GM19328 (cell line): ENCODE measurements at regions not wholly inside any gene's neighbourhood (a gene's known extent, or its start where the extent isn't known, plus 50 kb on each side); places are given as distances from the start of the nearest gene placed in this dataset.
"Not testable (repeated sequence)": the region's sequence is repeated elsewhere in the genome, so short reads cannot be mapped to it uniquely, and the experiment has no call there.

Experiments
- ATAC-seq: cut with Tn5 transposase; IDR thresholded peaks from one replicate; pipeline ENCODE4 v1.9.1; 2021; ENCODE audit warnings: mild to moderate bottlenecking, moderate library complexity; ENCODE audit not compliant: unreplicated experiment

- not testable (repeated sequence) for ATAC-seq
These were observed 75.3 kb upstream of the OR4F16 start for GRCh38 chr1:761791-762190.

GRCh38 chr1:771449-771848 lies 85.0 kb upstream of the OR4F16 start:
- ATAC-seq: not testable (repeated sequence)

GRCh38 chr1:777480-778180 lies 91.2 kb upstream of the OR4F16 start:
- not testable (repeated sequence) for ATAC-seq

GRCh38 chr1:778451-779278 lies 92.2 kb upstream of the OR4F16 start:
- ATAC-seq: peak; percentile 100

GRCh38 chr1:779621-780020 lies 93.2 kb upstream of the OR4F16 start:
- not testable (repeated sequence) for ATAC-seq

- no peak for ATAC-seq
These were observed 102.4 kb upstream of the OR4F16 start for GRCh38 chr1:788835-789234.

GRCh38 chr1:789606-790005 lies 103.2 kb upstream of the OR4F16 start:
- not testable (repeated sequence) for ATAC-seq

GRCh38 chr1:790388-790930 lies 104.0 kb upstream of the OR4F16 start:
- not testable (repeated sequence) for ATAC-seq

GRCh38 chr1:794310-794709 lies 107.9 kb upstream of the OR4F16 start:
- ATAC-seq: not testable (repeated sequence)

- ATAC-seq: not testable (repeated sequence)
These were observed 108.6 kb upstream of the OR4F16 start for GRCh38 chr1:794918-795584.

- not testable (repeated sequence) for ATAC-seq
These were observed 111.2 kb upstream of the OR4F16 start for GRCh38 chr1:797649-798048.

- not testable (repeated sequence) for ATAC-seq
These were observed 113.9 kb upstream of the OR4F16 start for GRCh38 chr1:800397-800796.

GRCh38 chr1:804378-805115 lies 118.1 kb upstream of the OR4F16 start:
- ATAC-seq: peak; percentile 65

GRCh38 chr1:805310-805709 lies 118.4 kb upstream of the SAMD11 start:
- ATAC-seq: not testable (repeated sequence)

- not testable (repeated sequence) for ATAC-seq
These were observed 116.7 kb upstream of the SAMD11 start for GRCh38 chr1:807066-807465.

GRCh38 chr1:807699-808390 lies 115.9 kb upstream of the SAMD11 start:
- not testable (repeated sequence) for ATAC-seq

GRCh38 chr1:810949-811348 lies 112.8 kb upstream of the SAMD11 start:
- ATAC-seq: not testable (repeated sequence)

- ATAC-seq: not testable (repeated sequence)
These were observed 111.1 kb upstream of the SAMD11 start for GRCh38 chr1:812535-813127.

- ATAC-seq: not testable (repeated sequence)
These were observed 109.2 kb upstream of the SAMD11 start for GRCh38 chr1:814543-814942.
